HepG2 (cell line): ENCODE measurements at regions not wholly inside any gene's neighbourhood (a gene's known extent, or its start where the extent isn't known, plus 50 kb on each side); places are given as distances from the start of the nearest gene placed in this dataset.

Source experiments
- ATAC-seq: fragments of 200-7000 bp; cut with Tn5 transposase; 3 replicates; pipeline ENCODE4 v1.9.1; 2020; ENCODE audit warnings: mild to moderate bottlenecking, moderate library complexity
- BruUV-seq: library from RNA; stranded (reverse); fragments of 400-500 nt; replicated peaks from 2 replicates; lab custom pipeline; 2021; lab: Mats Ljungman, UMichigan
- CTCF ChIA-PET: fragments of 300-600 bp; formaldehyde crosslinking; extraction: SDS; loops from one replicate; lab custom pipeline; 2021; ENCODE audit warnings: low total read pairs, inconsistent platforms, low intra/inter-chr PET ratio; lab: Yijun Ruan, JAX
- POLR2A ChIA-PET: fragments of 350-600 bp; sonication (Branson Sonifier 250); formaldehyde crosslinking; loops from one replicate; lab custom pipeline; 2020; ENCODE audit warnings: antibody characterized with exemption, inconsistent platforms; lab: Yijun Ruan, JAX
- DNase-seq: peaks from one replicate; pipeline ENCODE4 v3.0.0-alpha.2; 2015; ENCODE audit warnings: low spot score
- FAIRE-seq: peaks from 3 replicates; lab custom pipeline; 2011; peaks lifted over from hg19 to GRCh38; lab: Jason Lieb, UNC
- H2AFZ ChIP-seq: one replicate; pipeline ENCODE4 v1.6.1; 2011; ENCODE audit warnings: low read length, inconsistent platforms
- H3K27ac ChIP-seq: fragments of 300-600 bp; 3 replicates; pipeline ENCODE4 v1.8.0; 2011; ENCODE audit warnings: mixed run types, mild to moderate bottlenecking, mixed read lengths, low read length, inconsistent platforms; ENCODE audit not compliant: insufficient read depth; ENCODE audit errors: extremely low read length
- H3K27me3 ChIP-seq, 2 experiments: fragments of 200-600 bp in 1 of 2; 2 replicates in 1 of 2; 3 replicates in 1 of 2; pipeline versions ENCODE4 v1.6.0 to v1.8.0; 2011; ENCODE audit warnings: low read length in 2 of 2, mild to moderate bottlenecking in 2 of 2, moderate library complexity in 2 of 2, inconsistent platforms in 1 of 2; ENCODE audit not compliant: insufficient read depth in 2 of 2, control insufficient read depth in 1 of 2
- H3K36me3 ChIP-seq, 2 experiments: fragments of 200-600 bp in 1 of 2; replicated peaks in 1 of 2; 2 replicates in 1 of 2; 3 replicates in 1 of 2; pipeline versions ENCODE4 v1.5.1 to v1.8.0; 2011; ENCODE audit warnings: low read length in 2 of 2, inconsistent platforms in 1 of 2; ENCODE audit not compliant: insufficient read depth in 2 of 2, control insufficient read depth in 1 of 2
- H3K4me1 ChIP-seq: 2 replicates; pipeline ENCODE4 v1.5.1; 2012; ENCODE audit warnings: low read length, inconsistent platforms; ENCODE audit not compliant: insufficient read depth
- H3K4me2 ChIP-seq: 2 replicates; pipeline ENCODE4 v1.6.0; 2011; ENCODE audit warnings: low read depth, low read length, inconsistent platforms
- H3K4me3 ChIP-seq, 3 experiments: fragments of 200-600 bp in 1 of 3; sonication (generic), shearing (Covaris generic) in 1 of 3; replicated peaks in 1 of 3; 2 replicates each; pipeline ENCODE4 v1.5.1; 2011 to 2016; ENCODE audit warnings: low read length in 3 of 3, inconsistent platforms in 2 of 3, low read depth in 2 of 3, mild to moderate bottlenecking in 2 of 3, control low read depth in 1 of 3, mixed read lengths in 1 of 3; ENCODE audit not compliant: insufficient read depth in 1 of 3
- H3K79me2 ChIP-seq: one replicate; pipeline ENCODE4 v1.6.1; 2011; ENCODE audit warnings: low read length, inconsistent platforms; ENCODE audit not compliant: insufficient read depth
- H3K9ac ChIP-seq: 2 replicates; pipeline ENCODE4 v1.6.0; 2011; ENCODE audit warnings: mild to moderate bottlenecking, low read depth, low read length, inconsistent platforms; ENCODE audit not compliant: insufficient read depth
- H3K9me3 ChIP-seq: 2 replicates; pipeline ENCODE4 v1.5.1; 2012; ENCODE audit warnings: mild to moderate bottlenecking, low read length
- H4K20me1 ChIP-seq: 2 replicates; pipeline ENCODE4 v1.6.0; 2011; ENCODE audit warnings: inconsistent platforms, mild to moderate bottlenecking, low read length, moderate library complexity; ENCODE audit not compliant: insufficient read depth
- ATF2 ChIP-seq: sonication (generic); formaldehyde crosslinking; IDR thresholded peaks from 2 replicates; pipeline ENCODE4 v1.4.0; 2020; ENCODE audit warnings: missing genetic modification reagents
- MNT ChIP-seq: fragments of 450-650 bp; IDR thresholded peaks from 2 replicates; pipeline ENCODE4 v1.6.1; 2016
- RFX1 ChIP-seq: fragments of 450-650 bp; IDR thresholded peaks from 2 replicates; pipeline ENCODE4 v1.6.1; 2017
- ZNF260 ChIP-seq: sonication (generic); formaldehyde crosslinking; IDR thresholded peaks from 2 replicates; pipeline ENCODE4 v1.4.0; 2020; ENCODE audit warnings: missing genetic modification reagents, low read depth, mild to moderate bottlenecking, borderline replicate concordance
- ZNF607 ChIP-seq: sonication (generic); formaldehyde crosslinking; IDR thresholded peaks from 2 replicates; pipeline ENCODE4 v1.5.1; 2020; ENCODE audit warnings: missing genetic modification reagents, mild to moderate bottlenecking, borderline replicate concordance
- WGBS: methylation state at CpG from one replicate; pipeline ENCODE4 v1.1.6; 2017; ENCODE audit warnings: low lambda C conversion rate; 5-methylcytosine and 5-hydroxymethylcytosine counted together
- in situ Hi-C: cut with HindIII; loops from 2 replicates; pipeline ENCODE4 v1.10.0; 2017; ENCODE audit warnings: low pct_unique_long_range_greater_than_20kb; ENCODE audit not compliant: extremely low pct_ligation_motif_present
- intact Hi-C: fragments of 100-400 bp; cut with micrococcal nuclease; formaldehyde crosslinking; loops from one replicate; pipeline ENCODE4 v1.10.0; 2022; ENCODE audit not compliant: unreplicated experiment

GRCh38 chr10:113381416-113381815 is 171.4 kb upstream of the HABP2 start:
- intact Hi-C loops, result loop anchor here (10.0 kb wide), 1 partner anchor 257 kb away; no protein-coding TSS in a partner anchor
- Histone ChIP-seq H3K27ac (no peak overlapping the region), H3K9me3 (no peaks in the 10 kb centered on the region), H3K4me1 (peaks cover 13% of the 10 kb centered on the region), H3K27me3 (peaks cover 0 to 40% of the 10 kb centered on the region in 2 experiments; a peak in 4 of 5 replicates), H3K79me2 (no peaks in the 10 kb centered on the region), H4K20me1 (peaks cover 3% of the 10 kb centered on the region; the same call in 1 of the 2 replicates), H3K9ac (no peak overlapping the region), H2AFZ (no peak overlapping the region), H3K36me3 (no peaks in the 10 kb centered on the region), H3K4me3 (no peak overlapping the region), H3K4me2 (no peak overlapping the region)
- CTCF ChIA-PET, result no interaction called here
- DNase-seq, result no peak
- no peak for ATAC-seq
- POLR2A ChIA-PET, result no interaction called here
- WGBS, result 5% methylated on average over 6 of the region's 6 CpGs
- no peak for FAIRE-seq
- in situ Hi-C loops, result loop anchor here (10.0 kb wide), 2 partner anchors 817 to 907 kb away; no protein-coding TSS in a partner anchor
- BruUV-seq, result no TSS peak
- TF ChIP-seq ZNF260 (CRISPR knock-in tag), result no peak
- TF ChIP-seq MNT, result peak; percentile 54
- TF ChIP-seq RFX1, result no peak
- TF ChIP-seq ZNF607 (CRISPR knock-in tag), result no peak
- TF ChIP-seq ATF2 (CRISPR knock-in tag), result no peak
